COLO829 (cell line): ENCODE measurements at regions not wholly inside any gene's neighbourhood (a gene's known extent, or its start where the extent isn't known, plus 50 kb on each side); places are given as distances from the start of the nearest gene placed in this dataset.

Experiments used
- DNase-seq: peaks from one replicate; pipeline ENCODE4 v3.0.0; 2012; ENCODE audit warnings: low spot score

GRCh38 chr2:18889565-18890332, 300.4 kb upstream of the NT5C1B start:
- no peak for DNase-seq

- no peak for DNase-seq
Measured at GRCh38 chr2:18885457-18885856, 296.1 kb upstream of the NT5C1B start.

- no peak for DNase-seq
Measured at GRCh38 chr2:18883616-18884456, 294.5 kb upstream of the NT5C1B start.

GRCh38 chr2:18871430-18871829, 282.1 kb upstream of the NT5C1B start:
- DNase-seq, result no peak

GRCh38 chr2:18870307-18870706, 280.9 kb upstream of the NT5C1B start:
- no peak for DNase-seq

GRCh38 chr2:18861951-18862350, 272.6 kb upstream of the NT5C1B start:
- DNase-seq, result no peak

GRCh38 chr2:18860179-18860578, 270.8 kb upstream of the NT5C1B start:
- DNase-seq, result no peak

GRCh38 chr2:18856765-18857164, 267.4 kb upstream of the NT5C1B start:
- no peak for DNase-seq

GRCh38 chr2:18855027-18855426, 265.7 kb upstream of the NT5C1B start:
- DNase-seq, result no peak

- no peak for DNase-seq
Measured at GRCh38 chr2:18849841-18850578, 260.6 kb upstream of the NT5C1B start.

- DNase-seq, result no peak
Measured at GRCh38 chr2:18848646-18849045, 259.3 kb upstream of the NT5C1B start.

GRCh38 chr2:18845854-18846445, 256.6 kb upstream of the NT5C1B start:
- DNase-seq, result no peak

- DNase-seq, result no peak
Measured at GRCh38 chr2:18842836-18843235, 253.5 kb upstream of the NT5C1B start.

GRCh38 chr2:18841248-18842150, 252.1 kb upstream of the NT5C1B start:
- no peak for DNase-seq

GRCh38 chr2:18837240-18837639, 247.9 kb upstream of the NT5C1B start:
- DNase-seq, result no peak

- peak; percentile 9 for DNase-seq
Measured at GRCh38 chr2:18836436-18836835, 247.1 kb upstream of the NT5C1B start.

- DNase-seq, result no peak
Measured at GRCh38 chr2:18835787-18836186, 246.4 kb upstream of the NT5C1B start.

GRCh38 chr2:18834341-18834740, 245.0 kb upstream of the NT5C1B start:
- DNase-seq, result no peak

GRCh38 chr2:18833941-18834340, 244.6 kb upstream of the NT5C1B start:
- no peak for DNase-seq

- no peak for DNase-seq
Measured at GRCh38 chr2:18831916-18832510, 242.6 kb upstream of the NT5C1B start.

- no peak for DNase-seq
Measured at GRCh38 chr2:18830962-18831361, 241.6 kb upstream of the NT5C1B start.
